ENCODE measurements at regions not wholly inside any gene's neighbourhood (a gene's known extent, or its start where the extent isn't known, plus 50 kb on each side); places are given as distances from the start of the nearest gene placed in this dataset.
"Not testable (repeated sequence)": the region's sequence is repeated elsewhere in the genome, so short reads cannot be mapped to it uniquely, and the experiment has no call there.

- TF ChIP-seq CTCF (IDR thresholded peaks at IDR 0.05), result no peak
- Mint-ChIP-seq H3K27me3 (peaks cover 6% of the 10 kb centered on the region), H3K4me3 (no peak overlapping the region)
Observed at GRCh38 chr6:85344996-85345395, 104.9 kb upstream of the NT5E start.

GRCh38 chr6:85343428-85343827 is 106.5 kb upstream of the NT5E start:
- TF ChIP-seq CTCF (IDR thresholded peaks at IDR 0.05), result no peak

More at GRCh38 chr6:85344996-85345395, 104.9 kb upstream of the NT5E start:
- ChIA-PET CTCF (interaction anchor here (0.9 to 2.1 kb wide), 5 partner anchors 10 to 138 kb away, joined by 3 to 10 read pairs (median 6); no protein-coding TSS in a partner anchor), POLR2A (interaction anchor here (0.6 kb wide), 1 partner anchor 11 kb away, joined by 3 read pairs; no protein-coding TSS in a partner anchor)
- Mint-ChIP-seq H3K27ac (no peak overlapping the region), H3K4me1 (ENCODE audit: low read depth) (no peaks in the 10 kb centered on the region), H3K36me3 (ENCODE audit: low read depth) (no peaks in the 10 kb centered on the region), H3K9me3 (no peaks in the 10 kb centered on the region)
- DNase-seq (no peak), ATAC-seq (no peak)
- intact Hi-C loops (cut with micrococcal nuclease), result no loop called here

GRCh38 chr6:85329196-85329595 is 120.7 kb upstream of the NT5E start:
- ATAC-seq (no peak), DNase-seq (no peak)
- intact Hi-C loops (cut with micrococcal nuclease), result loop anchor here (10.0 kb wide), 1 partner anchor 904 kb away; no protein-coding TSS in a partner anchor
- Mint-ChIP-seq H3K27me3 (peaks cover 16% of the 10 kb centered on the region), H3K4me1 (ENCODE audit: low read depth) (no peaks in the 10 kb centered on the region), H3K4me3 (no peak overlapping the region), H3K27ac (no peak overlapping the region), H3K9me3 (no peaks in the 10 kb centered on the region), H3K36me3 (ENCODE audit: low read depth) (no peaks in the 10 kb centered on the region)
- CTCF ChIA-PET, result no interaction called here
- TF ChIP-seq CTCF (IDR thresholded peaks at IDR 0.05), result no peak
- POLR2A ChIA-PET, result no interaction called here

More at GRCh38 chr6:85343428-85343827, 106.5 kb upstream of the NT5E start:
- peaks cover 11% of the 10 kb centered on the region for H3K27me3 Mint-ChIP-seq
- no peaks in the 10 kb centered on the region for H3K9me3 Mint-ChIP-seq
- H3K4me1 Mint-ChIP-seq (ENCODE audit: low read depth), result no peaks in the 10 kb centered on the region
- ATAC-seq (no peak), DNase-seq (no peak)
- intact Hi-C loops (cut with micrococcal nuclease), result no loop called here
- no peak overlapping the region for H3K4me3 Mint-ChIP-seq
- no peak overlapping the region for H3K27ac Mint-ChIP-seq
- no peaks in the 10 kb centered on the region for H3K36me3 Mint-ChIP-seq (ENCODE audit: low read depth)
- ChIA-PET POLR2A (no interaction called here), CTCF (interaction anchor here (2.1 kb wide), 1 partner anchor 140 kb away, joined by 8 read pairs; no protein-coding TSS in a partner anchor)

- H3K36me3 Mint-ChIP-seq (ENCODE audit: low read depth); H3K4me1 Mint-ChIP-seq (ENCODE audit: low read depth); ATAC-seq; POLR2A ChIA-PET; DNase-seq; H3K27ac Mint-ChIP-seq; H3K4me3 Mint-ChIP-seq; H3K9me3 Mint-ChIP-seq: not testable (repeated sequence)
- CTCF ChIA-PET, result interaction anchor here (0.7 kb wide), 1 partner anchor 59 kb away, joined by 3 read pairs; no protein-coding TSS in a partner anchor
- H3K27me3 Mint-ChIP-seq, result peaks cover 12% of the 10 kb centered on the region
- intact Hi-C loops (cut with micrococcal nuclease), result loop anchor here (10.0 kb wide), 1 partner anchor 901 kb away; no protein-coding TSS in a partner anchor
Observed at GRCh38 chr6:85325811-85326210, 124.1 kb upstream of the NT5E start.

GRCh38 chr6:85323435-85324040 is 126.3 kb upstream of the NT5E start:
- no peak overlapping the region for H3K4me3 Mint-ChIP-seq
- H3K36me3 Mint-ChIP-seq (ENCODE audit: low read depth), result no peaks in the 10 kb centered on the region
- ChIA-PET POLR2A (interaction anchor here (0.6 kb wide), 1 partner anchor 540 kb away, joined by 3 read pairs; no protein-coding TSS in a partner anchor), CTCF (interaction anchor here (0.6 to 3.2 kb wide), 35 partner anchors 9 to 1727 kb away, joined by 3 to 21 read pairs (median 4); no protein-coding TSS in a partner anchor)
- H3K4me1 Mint-ChIP-seq (ENCODE audit: low read depth), result no peaks in the 10 kb centered on the region
- intact Hi-C loops (cut with micrococcal nuclease), result loop anchor here (10.0 kb wide), 1 partner anchor 899 kb away; no protein-coding TSS in a partner anchor
- no peak overlapping the region for H3K27ac Mint-ChIP-seq
- DNase-seq (peak; percentile 91), ATAC-seq (peak; percentile 75)
- H3K27me3 Mint-ChIP-seq, result peaks cover 7% of the 10 kb centered on the region
- peaks cover 4% of the 10 kb centered on the region for H3K9me3 Mint-ChIP-seq
- peak; percentile 87 for TF ChIP-seq CTCF (IDR thresholded peaks at IDR 0.05)
